Calu3 (cell line): ENCODE measurements at regions not wholly inside any gene's neighbourhood (a gene's known extent, or its start where the extent isn't known, plus 50 kb on each side); places are given as distances from the start of the nearest gene placed in this dataset.

Source experiments
- BruUV-seq: library from RNA; stranded (reverse); fragments of 400-500 nt; replicated peaks from 2 replicates; lab custom pipeline; 2021; lab: Mats Ljungman, UMichigan
- CTCF ChIA-PET: fragments of 300-600 bp; sonication (Branson Sonifier 250); formaldehyde crosslinking; loops from one replicate; lab custom pipeline; 2022; ENCODE audit warnings: antibody characterized with exemption; lab: Charles Lee
- DNase-seq: peaks from one replicate; pipeline ENCODE4 v3.0.0; 2022
- H3K27ac Mint-ChIP-seq: one replicate; pipeline ENCODE4 v1.8.0; 2022; ENCODE audit warnings: mixed read lengths; ENCODE audit not compliant: unreplicated experiment
- H3K27me3 Mint-ChIP-seq: one replicate; pipeline ENCODE4 v1.8.0; 2022; ENCODE audit warnings: mixed read lengths; ENCODE audit not compliant: unreplicated experiment
- H3K36me3 Mint-ChIP-seq: one replicate; pipeline ENCODE4 v1.8.0; 2022; ENCODE audit warnings: mild to moderate bottlenecking, moderate library complexity, mixed read lengths; ENCODE audit not compliant: insufficient read depth, unreplicated experiment
- H3K4me1 Mint-ChIP-seq: one replicate; pipeline ENCODE4 v1.8.0; 2022; ENCODE audit warnings: mild to moderate bottlenecking, low read depth, mixed read lengths; ENCODE audit not compliant: unreplicated experiment
- H3K4me3 Mint-ChIP-seq: one replicate; pipeline ENCODE4 v1.8.0; 2022; ENCODE audit warnings: mild to moderate bottlenecking, low read depth, moderate library complexity, mixed read lengths; ENCODE audit not compliant: unreplicated experiment
- H3K9me3 Mint-ChIP-seq: one replicate; pipeline ENCODE4 v1.8.0; 2022; ENCODE audit warnings: low read depth, mixed read lengths; ENCODE audit not compliant: unreplicated experiment
- CTCF ChIP-seq: fragments of 200-600 bp; IDR thresholded peaks from one replicate; pipeline ENCODE4 v1.8.0; 2022; ENCODE audit warnings: antibody characterized with exemption; ENCODE audit not compliant: unreplicated experiment
- intact Hi-C: fragments of 100-400 bp; cut with micrococcal nuclease; formaldehyde crosslinking; loops from one replicate; pipeline ENCODE4 v1.10.0; 2022; ENCODE audit not compliant: unreplicated experiment

GRCh38 chr1:165056914-165057313, 299.6 kb downstream of the LMX1A start:
- intact Hi-C loops: no loop called here
- Mint-ChIP-seq H3K27ac (no peak overlapping the region), H3K4me3 (no peak overlapping the region), H3K4me1 (no peaks in the 10 kb centered on the region), H3K27me3 (no peaks in the 10 kb centered on the region), H3K36me3 (no peaks in the 10 kb centered on the region), H3K9me3 (peaks cover 5% of the 10 kb centered on the region)
- DNase-seq: no peak
- CTCF ChIA-PET: no interaction called here
- no TSS peak for BruUV-seq
- TF ChIP-seq CTCF: no peak

- BruUV-seq: no TSS peak
- Mint-ChIP-seq H3K4me3 (no peak overlapping the region), H3K27me3 (peaks cover 4% of the 10 kb centered on the region), H3K4me1 (no peaks in the 10 kb centered on the region), H3K9me3 (no peaks in the 10 kb centered on the region), H3K27ac (no peak overlapping the region), H3K36me3 (no peaks in the 10 kb centered on the region)
- no peak for DNase-seq
- TF ChIP-seq CTCF: no peak
- CTCF ChIA-PET: no interaction called here
- intact Hi-C loops: no loop called here
Observed at GRCh38 chr1:165055581-165055980, 300.9 kb downstream of the LMX1A start.

GRCh38 chr1:165054627-165055026, 301.9 kb downstream of the LMX1A start:
- CTCF ChIA-PET: no interaction called here
- no peak overlapping the region for H3K4me3 Mint-ChIP-seq

DNA sequence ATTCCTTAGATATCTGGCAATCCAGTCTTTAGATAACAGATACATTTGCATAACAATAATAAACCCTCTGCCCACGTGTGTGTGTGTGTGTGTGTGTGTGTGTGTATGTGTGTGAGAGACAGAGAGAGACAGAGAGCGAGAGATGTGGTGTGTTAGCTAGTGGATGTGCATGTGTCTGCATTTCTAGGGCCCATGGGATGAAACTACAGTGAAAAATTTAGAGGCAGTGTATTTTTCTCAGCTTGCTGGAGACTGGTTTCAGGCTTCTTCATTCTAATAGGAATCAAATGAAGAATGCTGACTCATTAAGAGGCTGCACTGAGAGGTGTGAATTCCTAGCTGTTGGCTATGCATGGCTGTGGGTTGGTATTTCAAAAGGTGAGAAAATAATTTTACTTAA, 303.2 kb downstream of the LMX1A start:
- no peaks in the 10 kb centered on the region for H3K9me3 Mint-ChIP-seq
- H3K36me3 Mint-ChIP-seq: no peaks in the 10 kb centered on the region
- H3K4me1 Mint-ChIP-seq: no peaks in the 10 kb centered on the region
- CTCF ChIA-PET: interaction anchor here (0.6 kb wide), 1 partner anchor 12 kb away, joined by 3 read pairs; no protein-coding TSS in a partner anchor
- no peak for TF ChIP-seq CTCF
- no TSS peak for BruUV-seq
- intact Hi-C loops: no loop called here
- no peak overlapping the region for H3K27ac Mint-ChIP-seq
- DNase-seq: no peak
- no peak overlapping the region for H3K4me3 Mint-ChIP-seq
- H3K27me3 Mint-ChIP-seq: peaks cover 26% of the 10 kb centered on the region

More at GRCh38 chr1:165054627-165055026, 301.9 kb downstream of the LMX1A start:
- TF ChIP-seq CTCF: no peak
- intact Hi-C loops: no loop called here
- no TSS peak for BruUV-seq
- Mint-ChIP-seq H3K27me3 (peaks cover 13% of the 10 kb centered on the region), H3K27ac (no peak overlapping the region), H3K36me3 (no peaks in the 10 kb centered on the region), H3K9me3 (no peaks in the 10 kb centered on the region), H3K4me1 (no peaks in the 10 kb centered on the region)
- no peak for DNase-seq
